IMR-90 (cell line): ENCODE measurements at regions not wholly inside any gene's neighbourhood (a gene's known extent, or its start where the extent isn't known, plus 50 kb on each side); places are given as distances from the start of the nearest gene placed in this dataset.

Experiments used
- CTCF ChIP-seq: conservative IDR thresholded peaks from 2 replicates; pipeline ENCODE4 v1.5.1; 2012; ENCODE audit warnings: mild to moderate bottlenecking, low read depth, low read length, improper control_type of control experiment
- SMC3 ChIP-seq: fragments of 150-350 bp; IDR thresholded peaks from 2 replicates; pipeline ENCODE4 v1.6.1; 2016; ENCODE audit warnings: low read depth, mild to moderate bottlenecking, antibody characterized with exemption, low read length, moderate library complexity
- TF ChIP-seq, protein P1 (sequence below): fragments of 150-350 bp; IDR thresholded peaks from 2 replicates; pipeline ENCODE4 v1.6.1; 2017; ENCODE audit warnings: mild to moderate bottlenecking, antibody characterized with exemption, low read length, low read depth

- no peak for TF ChIP-seq CTCF
- TF ChIP-seq SMC3, result no peak
- TF ChIP-seq, protein P1, sequence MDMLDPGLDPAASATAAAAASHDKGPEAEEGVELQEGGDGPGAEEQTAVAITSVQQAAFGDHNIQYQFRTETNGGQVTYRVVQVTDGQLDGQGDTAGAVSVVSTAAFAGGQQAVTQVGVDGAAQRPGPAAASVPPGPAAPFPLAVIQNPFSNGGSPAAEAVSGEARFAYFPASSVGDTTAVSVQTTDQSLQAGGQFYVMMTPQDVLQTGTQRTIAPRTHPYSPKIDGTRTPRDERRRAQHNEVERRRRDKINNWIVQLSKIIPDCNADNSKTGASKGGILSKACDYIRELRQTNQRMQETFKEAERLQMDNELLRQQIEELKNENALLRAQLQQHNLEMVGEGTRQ, result no peak
These were observed 640.5 kb downstream of the TMEM182 start for GRCh38 chr2:103402336-103402735.
